Activated T-cell treated with anti-CD3 and anti-CD28 coated beads, Interleukin-2, amount 50 U/mL, for 24 hours (primary cell): ENCODE measurements at regions not wholly inside any gene's neighbourhood (a gene's known extent, or its start where the extent isn't known, plus 50 kb on each side); places are given as distances from the start of the nearest gene placed in this dataset.

Experiments used
- DNase-seq: peaks from one replicate; pipeline ENCODE4 v3.0.0-alpha.2; 2020
- H3K27ac Mint-ChIP-seq: 2 replicates; pipeline ENCODE4 v1.8.0; 2020; ENCODE audit warnings: mild to moderate bottlenecking, mixed read lengths
- H3K27me3 Mint-ChIP-seq: 2 replicates; pipeline ENCODE4 v1.8.0; 2020; ENCODE audit warnings: mixed read lengths
- H3K36me3 Mint-ChIP-seq: 2 replicates; pipeline ENCODE4 v1.8.0; 2020; ENCODE audit warnings: low read depth, mixed read lengths
- H3K4me1 Mint-ChIP-seq: 2 replicates; pipeline ENCODE4 v1.8.0; 2020; ENCODE audit warnings: low read depth, mixed read lengths
- H3K4me3 Mint-ChIP-seq: 2 replicates; pipeline ENCODE4 v1.8.0; 2020; ENCODE audit warnings: mild to moderate bottlenecking, moderate library complexity, mixed read lengths
- H3K9me3 Mint-ChIP-seq: 2 replicates; pipeline ENCODE4 v1.8.0; 2020; ENCODE audit warnings: mixed read lengths

- Mint-ChIP-seq H3K27me3 (peaks cover 8% of the 10 kb centered on the region), H3K36me3 (no peaks in the 10 kb centered on the region), H3K4me1 (peaks cover 10% of the 10 kb centered on the region), H3K27ac (no peak overlapping the region), H3K9me3 (no peaks in the 10 kb centered on the region), H3K4me3 (no peak overlapping the region)
- no peak for DNase-seq
These were observed 109.3 kb upstream of the DST start for GRCh38 chr6:56752009-56752408.

- Mint-ChIP-seq H3K27me3 (peaks cover 8% of the 10 kb centered on the region), H3K36me3 (no peaks in the 10 kb centered on the region), H3K27ac (no peak overlapping the region), H3K9me3 (no peaks in the 10 kb centered on the region), H3K4me1 (peaks cover 10% of the 10 kb centered on the region), H3K4me3 (no peak overlapping the region)
- DNase-seq = no peak
These were observed 108.9 kb upstream of the DST start for GRCh38 chr6:56751604-56752003.

- peaks cover 10% of the 10 kb centered on the region for H3K4me1 Mint-ChIP-seq
- no peak overlapping the region for H3K4me3 Mint-ChIP-seq
- peaks cover 6% of the 10 kb centered on the region for H3K27me3 Mint-ChIP-seq
- no peak for DNase-seq
- H3K27ac Mint-ChIP-seq = no peak overlapping the region
- H3K36me3 Mint-ChIP-seq = no peaks in the 10 kb centered on the region
- H3K9me3 Mint-ChIP-seq = no peaks in the 10 kb centered on the region
These were observed 108.0 kb upstream of the DST start for GRCh38 chr6:56750686-56751085.

- H3K36me3 Mint-ChIP-seq = no peaks in the 10 kb centered on the region
- H3K4me1 Mint-ChIP-seq = peaks cover 10% of the 10 kb centered on the region
- H3K9me3 Mint-ChIP-seq = no peaks in the 10 kb centered on the region
- peaks cover 5% of the 10 kb centered on the region for H3K27me3 Mint-ChIP-seq
- no peak overlapping the region for H3K4me3 Mint-ChIP-seq
- DNase-seq = no peak
- H3K27ac Mint-ChIP-seq = peak overlapping the region; percentile 31
These were observed 107.0 kb upstream of the DST start for GRCh38 chr6:56749632-56750151.

GRCh38 chr6:56746767-56747504, 104.2 kb upstream of the DST start:
- no peaks in the 10 kb centered on the region for H3K9me3 Mint-ChIP-seq
- H3K27ac Mint-ChIP-seq = no peak overlapping the region
- peaks cover 11% of the 10 kb centered on the region for H3K4me1 Mint-ChIP-seq
- peaks cover 4% of the 10 kb centered on the region for H3K27me3 Mint-ChIP-seq
- H3K4me3 Mint-ChIP-seq = no peak overlapping the region
- DNase-seq = no peak
- H3K36me3 Mint-ChIP-seq = no peaks in the 10 kb centered on the region

- Mint-ChIP-seq H3K4me1 (peaks cover 11% of the 10 kb centered on the region), H3K4me3 (no peak overlapping the region), H3K9me3 (no peaks in the 10 kb centered on the region), H3K27ac (no peak overlapping the region), H3K36me3 (no peaks in the 10 kb centered on the region), H3K27me3 (peaks cover 4% of the 10 kb centered on the region)
- DNase-seq = no peak
These were observed 103.3 kb upstream of the DST start for GRCh38 chr6:56745971-56746370.

- no peak for DNase-seq
- H3K4me3 Mint-ChIP-seq = no peak overlapping the region
- no peaks in the 10 kb centered on the region for H3K9me3 Mint-ChIP-seq
- no peak overlapping the region for H3K27ac Mint-ChIP-seq
- H3K36me3 Mint-ChIP-seq = no peaks in the 10 kb centered on the region
- H3K4me1 Mint-ChIP-seq = peaks cover 11% of the 10 kb centered on the region
- H3K27me3 Mint-ChIP-seq = peaks cover 4% of the 10 kb centered on the region
These were observed 102.4 kb upstream of the DST start for GRCh38 chr6:56745081-56745480.

- H3K27ac Mint-ChIP-seq = no peak overlapping the region
- no peaks in the 10 kb centered on the region for H3K36me3 Mint-ChIP-seq
- no peak overlapping the region for H3K4me3 Mint-ChIP-seq
- DNase-seq = no peak
- no peaks in the 10 kb centered on the region for H3K9me3 Mint-ChIP-seq
- peaks cover 4% of the 10 kb centered on the region for H3K27me3 Mint-ChIP-seq
- peaks cover 6% of the 10 kb centered on the region for H3K4me1 Mint-ChIP-seq
These were observed 101.8 kb upstream of the DST start for GRCh38 chr6:56744528-56744927.

- no peak for DNase-seq
These were observed 99.6 kb upstream of the DST start for GRCh38 chr6:56742122-56742791.

GRCh38 chr6:56741472-56741871, 98.8 kb upstream of the DST start:
- no peak for DNase-seq
- no peak overlapping the region for H3K27ac Mint-ChIP-seq
- no peak overlapping the region for H3K4me3 Mint-ChIP-seq
- H3K36me3 Mint-ChIP-seq = no peaks in the 10 kb centered on the region
- peaks cover 4% of the 10 kb centered on the region for H3K27me3 Mint-ChIP-seq
- H3K9me3 Mint-ChIP-seq = no peaks in the 10 kb centered on the region
- H3K4me1 Mint-ChIP-seq = peaks cover 3% of the 10 kb centered on the region

More at GRCh38 chr6:56742122-56742791, 99.6 kb upstream of the DST start:
- H3K36me3 Mint-ChIP-seq = no peaks in the 10 kb centered on the region
- H3K27ac Mint-ChIP-seq = no peak overlapping the region
- peaks cover 3% of the 10 kb centered on the region for H3K4me1 Mint-ChIP-seq
- no peaks in the 10 kb centered on the region for H3K9me3 Mint-ChIP-seq
- H3K27me3 Mint-ChIP-seq = peaks cover 4% of the 10 kb centered on the region
- H3K4me3 Mint-ChIP-seq = no peak overlapping the region

- peaks cover 3% of the 10 kb centered on the region for H3K4me1 Mint-ChIP-seq
- no peaks in the 10 kb centered on the region for H3K36me3 Mint-ChIP-seq
- no peaks in the 10 kb centered on the region for H3K9me3 Mint-ChIP-seq
- H3K27ac Mint-ChIP-seq = no peak overlapping the region
- no peak overlapping the region for H3K4me3 Mint-ChIP-seq
- no peak for DNase-seq
- H3K27me3 Mint-ChIP-seq = peaks cover 4% of the 10 kb centered on the region
These were observed 97.4 kb upstream of the DST start for GRCh38 chr6:56739836-56740815.

- Mint-ChIP-seq H3K36me3 (no peaks in the 10 kb centered on the region), H3K27me3 (no peaks in the 10 kb centered on the region), H3K4me3 (no peak overlapping the region), H3K4me1 (no peaks in the 10 kb centered on the region), H3K9me3 (no peaks in the 10 kb centered on the region), H3K27ac (no peak overlapping the region)
- DNase-seq = no peak
These were observed 94.1 kb upstream of the DST start for GRCh38 chr6:56736804-56737203.

- Mint-ChIP-seq H3K4me1 (no peaks in the 10 kb centered on the region), H3K27me3 (no peaks in the 10 kb centered on the region), H3K27ac (no peak overlapping the region), H3K4me3 (no peak overlapping the region), H3K36me3 (no peaks in the 10 kb centered on the region), H3K9me3 (no peaks in the 10 kb centered on the region)
- DNase-seq = no peak
These were observed 91.6 kb upstream of the DST start for GRCh38 chr6:56734335-56734734.

- no peaks in the 10 kb centered on the region for H3K27me3 Mint-ChIP-seq
- H3K27ac Mint-ChIP-seq = no peak overlapping the region
- H3K4me1 Mint-ChIP-seq = no peaks in the 10 kb centered on the region
- H3K4me3 Mint-ChIP-seq = no peak overlapping the region
- H3K36me3 Mint-ChIP-seq = no peaks in the 10 kb centered on the region
- DNase-seq = no peak
- no peaks in the 10 kb centered on the region for H3K9me3 Mint-ChIP-seq
These were observed 90.6 kb upstream of the DST start for GRCh38 chr6:56733211-56733697.
